T-helper 2 cell treated with Interferon-gamma antibody and Interleukin-4, amounts not matched to agents 5 μg/mL and 100 μg/mL, for 36 hours (primary cell): ENCODE measurements at regions not wholly inside any gene's neighbourhood (a gene's known extent, or its start where the extent isn't known, plus 50 kb on each side); places are given as distances from the start of the nearest gene placed in this dataset.
A peak's percentile ranks its signal among the peaks of the same experiment; 100 is the strongest.
"Not testable (repeated sequence)": the region's sequence is repeated elsewhere in the genome, so short reads cannot be mapped to it uniquely, and the experiment has no call there.

Experiments used
- DNase-seq: peaks from one replicate; pipeline ENCODE4 v3.0.0; 2021; ENCODE audit warnings: low spot score
- H3K27ac Mint-ChIP-seq: one replicate; pipeline ENCODE4 v1.8.0; 2021; ENCODE audit warnings: mild to moderate bottlenecking, mixed read lengths
- H3K27me3 Mint-ChIP-seq: one replicate; pipeline ENCODE4 v1.8.0; 2021; ENCODE audit warnings: low read depth, mixed read lengths
- H3K36me3 Mint-ChIP-seq: one replicate; pipeline ENCODE4 v1.8.0; 2021; ENCODE audit warnings: low read depth, mixed read lengths
- H3K4me1 Mint-ChIP-seq: one replicate; pipeline ENCODE4 v1.8.0; 2021; ENCODE audit warnings: low read depth, mixed read lengths
- H3K4me3 Mint-ChIP-seq: one replicate; pipeline ENCODE4 v1.8.0; 2022; ENCODE audit warnings: mild to moderate bottlenecking, moderate library complexity, mixed read lengths
- H3K9me3 Mint-ChIP-seq: one replicate; pipeline ENCODE4 v1.8.0; 2021; ENCODE audit warnings: mixed read lengths

DNA sequence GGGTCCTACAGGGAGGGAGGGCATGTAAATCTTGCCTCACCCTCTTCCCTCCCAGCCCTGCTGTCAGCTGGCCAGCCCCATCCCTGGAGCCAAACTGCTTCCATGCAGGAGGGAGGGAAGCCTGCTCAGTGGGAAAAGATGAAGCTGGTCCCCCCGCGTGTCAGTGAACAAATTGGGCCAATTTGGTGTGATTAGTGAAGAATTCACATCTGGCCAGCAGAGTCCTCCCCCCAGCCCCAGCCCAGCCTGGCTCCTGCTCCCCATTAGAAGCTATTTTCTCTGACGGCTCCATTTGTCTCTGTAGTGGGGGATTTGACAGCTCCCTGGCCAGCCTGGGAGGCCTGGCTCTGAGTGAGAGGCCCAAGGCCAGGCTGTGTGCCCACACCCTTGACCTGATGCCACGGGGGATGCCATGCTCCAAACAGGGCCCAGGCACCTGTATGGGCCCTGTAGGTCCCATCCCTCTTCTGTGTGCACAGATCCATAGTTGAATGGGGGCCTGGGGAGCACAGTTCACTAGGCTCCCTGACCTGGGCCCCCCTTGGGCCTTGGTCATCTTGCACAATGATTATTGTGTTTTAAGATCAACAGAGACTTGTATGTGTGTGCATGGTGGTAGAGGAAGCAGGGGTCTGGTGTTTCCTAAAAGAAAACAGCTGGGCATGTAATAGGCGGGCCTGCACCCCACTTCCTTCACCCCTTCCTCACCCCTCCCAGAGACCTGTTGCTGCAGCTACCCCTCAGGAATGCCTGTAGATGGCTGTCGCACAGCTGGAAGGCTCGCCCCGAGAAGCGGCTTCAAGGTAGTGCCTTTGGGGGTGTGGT lies 50.7 kb upstream of the TAC4 start:
- no peak overlapping the region for H3K27ac Mint-ChIP-seq
- peaks cover 46% of the 10 kb centered on the region for H3K27me3 Mint-ChIP-seq
- H3K9me3 Mint-ChIP-seq: no peaks in the 10 kb centered on the region
- H3K4me1 Mint-ChIP-seq: no peaks in the 10 kb centered on the region
- DNase-seq: no peak
- H3K4me3 Mint-ChIP-seq: no peak overlapping the region
- no peaks in the 10 kb centered on the region for H3K36me3 Mint-ChIP-seq

DNA sequence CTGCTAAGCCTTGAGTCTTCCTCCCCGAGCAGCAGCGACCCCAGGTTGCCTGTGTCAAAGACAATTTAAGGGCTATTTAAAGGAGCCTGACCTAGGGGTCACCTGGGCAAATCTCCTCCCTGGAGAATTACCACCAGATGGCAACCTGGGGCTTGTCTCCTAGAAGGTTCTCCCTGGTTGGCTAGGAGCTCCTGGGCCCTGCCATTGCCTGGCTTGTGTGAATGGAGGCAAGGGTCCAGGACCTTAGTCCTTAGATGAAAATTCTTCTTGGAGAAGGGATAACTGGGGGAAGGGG lies 51.3 kb upstream of the TAC4 start:
- H3K4me1 Mint-ChIP-seq: no peaks in the 10 kb centered on the region
- no peak overlapping the region for H3K27ac Mint-ChIP-seq
- no peaks in the 10 kb centered on the region for H3K9me3 Mint-ChIP-seq
- no peak for DNase-seq
- no peaks in the 10 kb centered on the region for H3K36me3 Mint-ChIP-seq
- H3K27me3 Mint-ChIP-seq: peaks cover 46% of the 10 kb centered on the region
- no peak overlapping the region for H3K4me3 Mint-ChIP-seq

DNA sequence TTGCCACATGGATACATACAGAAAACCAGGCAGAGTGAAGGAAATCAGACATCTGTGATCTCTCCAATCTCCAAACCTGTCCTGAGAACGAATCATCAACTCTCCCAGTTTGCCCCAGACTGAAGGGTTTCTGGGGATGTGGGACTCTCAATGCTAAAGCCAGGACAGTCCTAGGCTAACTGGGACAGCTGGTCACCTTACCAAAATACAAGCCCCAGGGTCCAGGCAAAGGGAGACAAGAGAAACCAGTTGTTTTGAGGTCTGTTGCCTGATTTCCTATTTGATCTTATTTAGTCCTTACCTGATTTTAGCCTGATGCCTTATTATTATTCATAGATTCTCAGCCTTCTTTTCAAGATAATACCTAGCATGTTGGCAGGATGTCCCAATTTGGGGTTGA lies 51.7 kb upstream of the TAC4 start:
- DNase-seq: no peak
- H3K4me1 Mint-ChIP-seq: no peaks in the 10 kb centered on the region
- no peak overlapping the region for H3K27ac Mint-ChIP-seq
- peaks cover 48% of the 10 kb centered on the region for H3K27me3 Mint-ChIP-seq
- H3K4me3 Mint-ChIP-seq: no peak overlapping the region
- no peaks in the 10 kb centered on the region for H3K36me3 Mint-ChIP-seq
- H3K9me3 Mint-ChIP-seq: no peaks in the 10 kb centered on the region

DNA sequence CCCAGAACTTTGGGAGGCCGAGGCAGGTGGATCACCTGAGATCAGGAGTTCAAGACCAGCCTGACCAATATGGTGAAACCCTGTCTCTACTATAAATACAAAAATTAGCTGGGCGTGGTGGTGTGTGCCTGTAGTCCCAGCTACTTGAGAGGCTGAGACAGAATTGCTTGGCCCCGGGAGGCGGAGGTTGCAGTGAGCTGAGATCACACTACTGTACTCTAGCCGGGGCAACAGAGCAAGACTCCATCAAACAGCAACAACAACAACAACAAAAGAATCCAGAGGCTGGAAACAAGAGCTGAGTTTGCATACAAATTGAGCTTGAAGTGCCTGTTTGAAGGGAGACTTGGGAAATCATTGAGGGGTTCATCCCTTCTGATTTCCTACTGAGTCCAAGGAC lies 52.9 kb upstream of the TAC4 start:
- H3K4me1 Mint-ChIP-seq, H3K36me3 Mint-ChIP-seq, H3K9me3 Mint-ChIP-seq, DNase-seq, H3K27ac Mint-ChIP-seq, H3K4me3 Mint-ChIP-seq: not testable (repeated sequence)
- peaks cover 55% of the 10 kb centered on the region for H3K27me3 Mint-ChIP-seq

DNA sequence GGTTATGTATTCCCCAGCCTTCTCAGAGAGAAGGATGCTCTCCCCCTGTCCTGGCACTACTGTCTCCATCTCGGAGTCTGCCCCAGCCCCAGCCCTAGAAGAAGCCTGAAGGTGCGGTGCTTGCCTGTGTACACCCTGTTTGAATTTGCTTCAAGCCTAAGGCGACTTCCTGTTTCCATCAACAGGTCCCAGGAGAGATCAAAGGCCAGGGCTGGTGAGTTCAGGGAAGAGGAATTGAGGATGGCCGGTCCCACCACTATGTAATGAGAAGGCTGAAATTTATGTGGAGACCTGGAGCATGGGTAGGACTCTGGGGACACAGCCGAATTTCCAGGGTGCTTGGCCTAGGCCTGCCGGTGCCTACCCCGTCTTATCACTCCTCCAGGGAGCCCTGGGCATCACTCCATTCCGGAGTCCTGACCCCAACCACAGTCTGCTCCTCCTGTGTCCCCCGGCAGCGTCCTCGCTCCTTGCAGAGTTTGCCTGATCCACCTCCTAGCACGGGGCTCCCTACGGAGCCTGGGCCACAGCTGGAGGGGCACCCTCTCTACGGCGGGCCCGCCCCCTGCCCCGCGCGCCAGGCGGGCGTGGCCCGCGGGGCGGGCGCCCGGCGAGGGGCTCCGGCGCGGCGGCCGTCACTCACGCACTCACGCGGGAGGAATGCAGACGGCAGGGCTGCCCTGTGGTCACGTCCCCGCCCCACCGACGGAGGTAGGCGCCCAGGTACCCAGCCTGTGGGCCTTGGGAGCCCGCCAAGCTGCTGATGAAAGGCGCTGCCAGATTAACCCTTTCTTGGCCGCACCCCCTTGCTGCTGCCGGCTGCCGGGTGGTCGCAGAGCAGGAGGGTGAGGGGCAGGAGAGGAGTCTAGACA lies 53.8 kb upstream of the TAC4 start:
- Mint-ChIP-seq H3K27me3 (peaks cover 57% of the 10 kb centered on the region), H3K27ac (no peak overlapping the region)

DNA sequence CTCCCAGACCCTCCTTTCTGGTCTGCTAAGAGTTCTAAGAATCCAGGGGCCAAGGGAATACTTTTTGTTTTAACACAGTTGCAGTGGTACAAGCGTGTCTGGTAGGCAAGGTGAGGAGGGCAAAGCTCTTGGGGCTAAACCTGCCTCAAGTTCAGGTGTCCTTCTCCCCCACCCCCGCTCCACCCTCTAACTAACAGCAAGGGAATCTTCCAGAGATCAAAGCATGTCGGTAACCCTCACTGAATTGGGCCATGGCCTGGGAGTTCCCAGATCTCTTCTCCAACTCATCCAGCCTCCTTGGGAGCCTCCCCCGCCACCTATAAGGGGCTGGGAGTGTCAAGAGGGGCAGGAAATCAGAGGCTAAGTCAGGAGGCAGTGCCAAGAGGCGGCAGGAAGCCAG lies 55.7 kb upstream of the TAC4 start:
- Mint-ChIP-seq H3K4me1 (no peaks in the 10 kb centered on the region), H3K4me3 (no peak overlapping the region), H3K27me3 (peaks cover 69% of the 10 kb centered on the region), H3K36me3 (no peaks in the 10 kb centered on the region), H3K9me3 (no peaks in the 10 kb centered on the region), H3K27ac (no peak overlapping the region)
- no peak for DNase-seq

More for the DNA sequence above, 53.8 kb upstream of the TAC4 start:
- no peak overlapping the region for H3K4me3 Mint-ChIP-seq
- no peak for DNase-seq
- no peaks in the 10 kb centered on the region for H3K36me3 Mint-ChIP-seq
- H3K4me1 Mint-ChIP-seq: no peaks in the 10 kb centered on the region
- no peaks in the 10 kb centered on the region for H3K9me3 Mint-ChIP-seq

DNA sequence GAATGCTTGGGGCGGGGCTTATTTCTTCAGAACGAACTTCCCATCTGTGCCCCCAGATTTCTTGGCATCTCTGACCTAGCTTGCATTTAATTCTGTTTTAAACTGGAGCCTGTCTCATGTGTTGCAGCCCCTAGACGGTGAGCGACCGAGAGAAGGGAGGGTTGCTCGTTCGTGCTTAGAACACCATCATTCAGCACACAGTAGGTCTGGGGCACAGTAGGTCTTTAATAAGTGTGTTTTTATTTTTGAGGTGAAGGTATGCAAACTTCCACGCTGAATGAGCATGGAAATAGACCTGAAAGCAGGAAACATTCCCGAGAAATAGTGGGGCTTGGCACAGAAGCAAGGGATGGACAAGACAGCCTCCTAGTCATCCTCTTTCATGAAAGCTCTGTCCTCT lies 57.0 kb upstream of the TAC4 start:
- no peak overlapping the region for H3K4me3 Mint-ChIP-seq
- no peaks in the 10 kb centered on the region for H3K36me3 Mint-ChIP-seq
- peaks cover 77% of the 10 kb centered on the region for H3K27me3 Mint-ChIP-seq
- no peak for DNase-seq
- no peak overlapping the region for H3K27ac Mint-ChIP-seq
- H3K4me1 Mint-ChIP-seq: peaks cover 2% of the 10 kb centered on the region
- no peaks in the 10 kb centered on the region for H3K9me3 Mint-ChIP-seq

DNA sequence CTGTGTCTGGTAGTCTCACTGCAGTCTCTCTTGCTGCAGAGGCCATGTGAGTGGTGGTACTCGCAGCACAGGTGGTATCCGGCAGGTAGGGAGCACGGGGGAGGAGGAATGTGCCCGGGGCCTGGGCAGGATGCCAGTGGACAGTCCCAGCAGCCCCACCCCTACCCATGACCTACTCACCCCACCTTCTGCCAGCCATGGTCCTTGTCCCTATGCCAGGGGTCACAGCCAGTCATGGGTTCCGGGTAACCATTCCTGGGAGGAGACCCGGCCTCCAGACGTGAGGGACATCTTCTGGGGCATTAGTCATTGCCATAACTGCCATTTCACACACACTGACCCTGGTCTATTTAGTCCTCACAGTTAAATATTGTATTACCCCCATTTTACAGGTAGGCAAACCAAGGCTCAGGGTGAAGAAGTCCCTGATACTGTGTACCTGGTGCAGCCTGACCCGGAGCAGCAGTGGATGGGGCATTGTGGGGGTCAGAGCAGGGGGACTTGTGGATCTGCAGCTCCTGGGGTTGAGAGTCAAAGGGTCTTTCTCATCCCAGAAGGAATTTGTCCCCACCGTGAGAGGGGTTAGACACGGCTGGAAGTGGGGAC lies 58.8 kb upstream of the TAC4 start:
- Mint-ChIP-seq H3K27me3 (peaks cover 74% of the 10 kb centered on the region), H3K4me1 (peaks cover 2% of the 10 kb centered on the region), H3K4me3 (no peak overlapping the region), H3K36me3 (no peaks in the 10 kb centered on the region), H3K27ac (no peak overlapping the region), H3K9me3 (no peaks in the 10 kb centered on the region)
- no peak for DNase-seq

DNA sequence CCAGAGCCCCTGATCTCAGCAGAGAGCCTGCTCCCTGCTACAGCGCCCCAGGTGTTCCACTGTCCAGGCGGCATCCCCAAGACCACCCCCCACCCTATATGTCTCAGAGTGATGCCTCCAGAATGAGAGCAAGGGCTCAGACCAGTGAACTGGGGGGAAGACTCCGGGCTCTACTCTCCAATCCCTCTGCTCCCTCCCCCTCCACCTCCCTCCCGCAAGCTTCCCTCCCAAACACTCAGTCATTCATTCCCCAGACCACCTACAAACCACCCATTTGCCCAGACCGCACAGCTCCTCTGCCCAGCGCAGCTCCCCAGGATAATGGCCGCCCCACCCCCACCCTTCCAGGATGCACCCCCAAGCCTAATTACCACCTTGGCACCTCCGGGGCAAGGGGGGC lies 59.4 kb upstream of the TAC4 start:
- Mint-ChIP-seq H3K4me1 (peaks cover 2% of the 10 kb centered on the region), H3K27ac (no peak overlapping the region), H3K36me3 (no peaks in the 10 kb centered on the region), H3K27me3 (peaks cover 78% of the 10 kb centered on the region), H3K4me3 (no peak overlapping the region), H3K9me3 (no peaks in the 10 kb centered on the region)
- no peak for DNase-seq

DNA sequence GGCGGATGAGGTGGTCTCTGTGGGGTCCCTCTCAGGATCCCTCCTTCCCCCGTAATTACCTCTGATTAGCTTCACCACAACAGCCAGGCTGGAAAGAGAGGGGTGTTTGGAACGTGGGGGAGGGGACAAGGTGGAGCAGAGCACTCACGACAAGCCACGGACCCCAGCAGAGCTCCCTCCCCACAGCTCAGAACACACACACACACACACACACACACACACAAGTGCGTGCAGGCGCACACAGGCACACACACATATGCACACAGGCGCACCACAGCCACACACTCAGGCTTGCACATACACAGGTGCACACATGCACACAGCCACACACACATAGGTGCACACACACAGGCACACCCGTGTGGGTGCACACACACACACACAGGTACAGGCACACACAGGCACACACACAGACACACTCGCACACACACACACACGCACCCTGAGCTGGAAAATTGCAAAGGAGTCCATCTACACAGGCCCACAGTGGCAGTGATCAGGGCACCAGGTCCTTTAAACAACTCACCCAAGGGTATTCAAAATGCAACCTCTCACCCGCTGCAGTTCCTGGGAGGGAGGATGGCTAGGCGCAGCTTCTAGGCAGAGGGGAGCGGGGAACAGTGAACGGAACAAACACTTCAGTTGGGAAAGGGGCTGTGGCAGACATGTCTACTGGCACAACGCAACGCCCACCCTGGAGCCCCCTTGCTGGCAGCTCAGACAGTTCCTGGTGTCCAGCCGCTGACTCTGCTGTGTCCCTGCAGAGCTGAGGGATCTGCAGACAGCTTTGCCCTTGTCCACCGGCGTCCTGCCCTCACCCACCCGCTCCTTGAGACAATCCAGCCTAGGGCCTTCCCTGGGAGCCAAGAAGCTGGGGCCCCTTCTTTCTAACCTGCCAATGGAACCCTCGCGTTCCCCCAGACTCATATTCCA lies 59.9 kb upstream of the DLX4 start:
- H3K9me3 Mint-ChIP-seq: no peaks in the 10 kb centered on the region

DNA sequence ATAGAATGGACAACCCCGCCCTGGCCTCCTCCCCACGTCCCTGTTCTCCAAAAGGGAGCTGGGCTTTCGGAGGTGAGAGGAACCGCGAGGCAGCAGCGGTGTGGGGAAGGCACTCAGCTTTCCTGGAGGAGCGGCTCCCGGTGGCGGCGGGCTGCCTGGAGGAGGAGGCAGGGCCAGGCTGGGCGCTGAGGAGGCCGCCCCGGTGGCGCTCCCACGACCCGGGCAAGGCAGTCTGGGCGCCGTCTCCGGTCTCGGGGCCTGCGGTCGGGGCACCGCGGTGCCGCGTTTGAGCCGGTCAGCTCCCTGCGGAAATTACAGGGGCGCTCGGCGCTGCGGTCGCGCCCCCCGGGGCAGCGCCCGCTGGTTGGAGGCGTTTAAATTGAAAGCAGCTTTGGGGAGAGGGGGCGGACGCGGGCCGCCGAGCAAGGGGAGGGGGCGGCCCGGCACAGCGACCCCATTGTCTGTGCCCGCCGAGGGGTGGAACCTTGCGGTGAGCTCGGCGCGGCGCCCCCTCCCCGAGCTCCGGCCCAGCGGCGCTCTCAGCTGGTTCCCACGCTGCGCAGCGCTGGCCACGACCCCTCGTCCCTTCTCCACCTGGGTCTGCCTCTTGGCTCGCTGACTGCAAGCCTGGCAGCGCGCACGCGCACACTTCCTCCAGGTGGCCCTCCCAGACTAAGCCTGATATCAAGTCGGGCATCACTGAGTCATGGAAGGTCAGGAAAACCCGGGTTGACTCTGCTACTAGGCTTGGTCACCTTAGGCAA lies 58.7 kb upstream of the DLX4 start:
- peak; percentile 48 for DNase-seq
- Mint-ChIP-seq H3K4me3 (no peak overlapping the region), H3K27ac (no peak overlapping the region), H3K4me1 (peaks cover 2% of the 10 kb centered on the region), H3K36me3 (no peaks in the 10 kb centered on the region), H3K9me3 (no peaks in the 10 kb centered on the region), H3K27me3 (peaks cover 60% of the 10 kb centered on the region)

More for the DNA sequence above, 59.9 kb upstream of the DLX4 start:
- no peak for DNase-seq
- Mint-ChIP-seq H3K27ac (no peak overlapping the region), H3K4me3 (no peak overlapping the region), H3K36me3 (no peaks in the 10 kb centered on the region), H3K27me3 (peaks cover 70% of the 10 kb centered on the region), H3K4me1 (peaks cover 2% of the 10 kb centered on the region)

DNA sequence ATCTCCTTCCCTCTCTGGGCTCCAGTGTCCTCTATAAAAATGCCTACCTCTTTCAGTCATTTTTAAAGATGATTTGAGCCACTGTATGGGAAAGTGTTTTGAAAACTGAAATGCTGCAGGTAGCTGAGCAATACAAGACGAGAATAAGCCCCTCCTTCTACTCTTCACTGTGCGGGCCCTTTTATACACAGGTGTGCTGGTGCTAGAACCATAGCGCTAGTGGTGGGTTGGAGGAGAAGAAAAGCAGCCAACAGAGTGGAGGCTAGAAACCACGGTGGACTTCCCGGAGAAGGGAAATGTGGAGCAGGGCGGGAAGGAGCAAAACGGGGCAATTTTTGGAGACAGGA lies 58.2 kb upstream of the DLX4 start:
- no peaks in the 10 kb centered on the region for H3K9me3 Mint-ChIP-seq
- H3K27ac Mint-ChIP-seq: no peak overlapping the region
- no peak for DNase-seq
- peaks cover 2% of the 10 kb centered on the region for H3K4me1 Mint-ChIP-seq
- H3K4me3 Mint-ChIP-seq: no peak overlapping the region
- no peaks in the 10 kb centered on the region for H3K36me3 Mint-ChIP-seq
- H3K27me3 Mint-ChIP-seq: peaks cover 58% of the 10 kb centered on the region

DNA sequence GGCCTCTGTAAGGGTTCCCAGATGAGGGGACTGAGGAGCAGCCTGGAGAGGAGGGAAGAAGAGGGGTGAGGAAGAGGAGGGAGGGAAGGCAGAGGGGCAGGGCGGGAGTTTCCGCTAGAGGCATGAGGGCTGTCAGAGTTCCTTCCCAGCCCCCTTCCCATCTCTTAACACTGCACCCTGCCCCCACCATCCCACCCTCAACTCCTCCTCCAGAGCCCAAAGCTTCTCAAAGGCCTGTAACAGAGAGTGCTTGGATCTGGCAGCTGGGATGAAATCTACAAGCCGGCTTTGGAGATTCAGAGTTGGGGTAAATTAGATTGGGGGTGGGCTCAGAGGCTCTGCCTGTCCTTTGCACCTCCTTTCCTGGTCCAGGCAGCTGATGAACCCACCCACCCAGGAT lies 57.3 kb upstream of the DLX4 start:
- DNase-seq: no peak
- no peaks in the 10 kb centered on the region for H3K36me3 Mint-ChIP-seq
- H3K9me3 Mint-ChIP-seq: no peaks in the 10 kb centered on the region
- H3K27me3 Mint-ChIP-seq: peaks cover 57% of the 10 kb centered on the region
- peaks cover 2% of the 10 kb centered on the region for H3K4me1 Mint-ChIP-seq
- H3K4me3 Mint-ChIP-seq: no peak overlapping the region
- no peak overlapping the region for H3K27ac Mint-ChIP-seq
